H7 (cell line): ENCODE measurements at regions not wholly inside any gene's neighbourhood (a gene's known extent, or its start where the extent isn't known, plus 50 kb on each side); places are given as distances from the start of the nearest gene placed in this dataset.
"Not testable (repeated sequence)": the region's sequence is repeated elsewhere in the genome, so short reads cannot be mapped to it uniquely, and the experiment has no call there.

Experiments
- DNase-seq: peaks from one replicate; pipeline ENCODE4 v3.0.0; 2012
- H3K27me3 ChIP-seq: 2 replicates; pipeline ENCODE4 v1.6.0; 2011; ENCODE audit warnings: mild to moderate bottlenecking, low read length; ENCODE audit not compliant: control insufficient read depth, insufficient read depth
- H3K36me3 ChIP-seq: replicated peaks from 2 replicates; pipeline ENCODE4 v1.5.1; 2011; ENCODE audit warnings: low read length; ENCODE audit not compliant: control insufficient read depth, insufficient read depth
- H3K4me3 ChIP-seq: 2 replicates; pipeline ENCODE4 v1.5.1; 2011; ENCODE audit warnings: low read depth, mild to moderate bottlenecking, control low read depth, low read length, moderate library complexity; ENCODE audit not compliant: insufficient read depth

- DNase-seq: no peak
- no peak overlapping the region for H3K4me3 ChIP-seq
These were observed 134.9 kb upstream of the KYNU start for GRCh38 chr2:142742371-142743214.

GRCh38 chr2:142741764-142742269 lies 135.6 kb upstream of the KYNU start:
- DNase-seq: no peak
- H3K36me3 ChIP-seq: no peaks in the 10 kb centered on the region
- no peak overlapping the region for H3K4me3 ChIP-seq
- no peaks in the 10 kb centered on the region for H3K27me3 ChIP-seq

More at GRCh38 chr2:142742371-142743214, 134.9 kb upstream of the KYNU start:
- no peaks in the 10 kb centered on the region for H3K27me3 ChIP-seq
- H3K36me3 ChIP-seq: no peaks in the 10 kb centered on the region

GRCh38 chr2:142734770-142735169 lies 142.7 kb upstream of the KYNU start:
- no peak for DNase-seq
- H3K4me3 ChIP-seq: no peak overlapping the region
- no peaks in the 10 kb centered on the region for H3K27me3 ChIP-seq
- no peaks in the 10 kb centered on the region for H3K36me3 ChIP-seq

GRCh38 chr2:142734231-142734630 lies 143.2 kb upstream of the KYNU start:
- no peaks in the 10 kb centered on the region for H3K36me3 ChIP-seq
- DNase-seq: no peak
- H3K4me3 ChIP-seq: no peak overlapping the region
- H3K27me3 ChIP-seq: no peaks in the 10 kb centered on the region

- H3K36me3 ChIP-seq, DNase-seq, H3K4me3 ChIP-seq, H3K27me3 ChIP-seq: not testable (repeated sequence)
These were observed 147.7 kb upstream of the KYNU start for GRCh38 chr2:142729814-142730213.

- DNase-seq, H3K27me3 ChIP-seq, H3K4me3 ChIP-seq, H3K36me3 ChIP-seq: not testable (repeated sequence)
These were observed 149.5 kb upstream of the KYNU start for GRCh38 chr2:142727821-142728478.

- Histone ChIP-seq H3K36me3 (no peaks in the 10 kb centered on the region; the same call in 1 of the 2 replicates), H3K4me3 (no peak overlapping the region), H3K27me3 (no peaks in the 10 kb centered on the region)
- DNase-seq: no peak
These were observed 152.1 kb upstream of the KYNU start for GRCh38 chr2:142725386-142725785.

GRCh38 chr2:142724713-142725349 lies 152.6 kb upstream of the KYNU start:
- Histone ChIP-seq H3K36me3 (no peaks in the 10 kb centered on the region; the same call in 1 of the 2 replicates), H3K4me3 (no peak overlapping the region), H3K27me3 (no peaks in the 10 kb centered on the region)
- no peak for DNase-seq

GRCh38 chr2:142724186-142724585 lies 153.3 kb upstream of the KYNU start:
- Histone ChIP-seq H3K4me3 (no peak overlapping the region), H3K36me3 (no peaks in the 10 kb centered on the region; the same call in 1 of the 2 replicates), H3K27me3 (no peaks in the 10 kb centered on the region)
- DNase-seq: no peak

- DNase-seq: no peak
- H3K36me3 ChIP-seq: no peaks in the 10 kb centered on the region; the same call in 1 of the 2 replicates
- no peak overlapping the region for H3K4me3 ChIP-seq
- H3K27me3 ChIP-seq: no peaks in the 10 kb centered on the region
These were observed 154.2 kb upstream of the KYNU start for GRCh38 chr2:142723236-142723635.

GRCh38 chr2:142722569-142722968 lies 154.9 kb upstream of the KYNU start:
- Histone ChIP-seq H3K36me3 (no peaks in the 10 kb centered on the region; the same call in 1 of the 2 replicates), H3K27me3 (no peaks in the 10 kb centered on the region), H3K4me3 (no peak overlapping the region)
- DNase-seq: no peak

GRCh38 chr2:142722086-142722485 lies 155.4 kb upstream of the KYNU start:
- Histone ChIP-seq H3K4me3 (no peak overlapping the region), H3K36me3 (no peaks in the 10 kb centered on the region; the same call in 1 of the 2 replicates), H3K27me3 (no peaks in the 10 kb centered on the region)
- no peak for DNase-seq

GRCh38 chr2:142721015-142721414 lies 156.4 kb upstream of the KYNU start:
- no peaks in the 10 kb centered on the region for H3K27me3 ChIP-seq
- H3K4me3 ChIP-seq: no peak overlapping the region
- no peaks in the 10 kb centered on the region for H3K36me3 ChIP-seq
- peak; percentile 21 for DNase-seq

- no peaks in the 10 kb centered on the region for H3K36me3 ChIP-seq
- H3K27me3 ChIP-seq: no peaks in the 10 kb centered on the region
- DNase-seq: no peak
- no peak overlapping the region for H3K4me3 ChIP-seq
These were observed 158.8 kb upstream of the KYNU start for GRCh38 chr2:142718576-142719155.
